Liver (tissue), 8 donors: ENCODE measurements at regions not wholly inside any gene's neighbourhood (a gene's known extent, or its start where the extent isn't known, plus 50 kb on each side); places are given as distances from the start of the nearest gene placed in this dataset.

ENCODE experiments used
- DNase-seq: peaks from one replicate; pipeline ENCODE4 v3.0.0-alpha.2; 2017; ENCODE audit warnings: low spot score
- H3K27ac ChIP-seq, 2 donors: one replicate each; pipeline ENCODE4 v1.7.0; 2013; ENCODE audit warnings: inconsistent platforms in 2 of 2, low read length in 2 of 2, control low read depth in 1 of 2, low read depth in 1 of 2, mild to moderate bottlenecking in 1 of 2
- H3K27me3 ChIP-seq, 4 donors: one replicate each; pipeline versions ENCODE4 v1.6.1 to v1.7.0; 2013; ENCODE audit warnings: low read length in 3 of 4, inconsistent platforms in 1 of 4, mild to moderate bottlenecking in 1 of 4, moderate library complexity in 1 of 4; ENCODE audit not compliant: control insufficient read depth in 4 of 4, insufficient read depth in 4 of 4
- H3K36me3 ChIP-seq, 4 donors: one replicate each; pipeline versions ENCODE4 v1.6.1 to v1.7.0; 2013; ENCODE audit warnings: low read length in 3 of 4, mild to moderate bottlenecking in 3 of 4, low read depth in 1 of 4, moderate library complexity in 1 of 4; ENCODE audit not compliant: control insufficient read depth in 4 of 4, insufficient read depth in 3 of 4
- H3K4me1 ChIP-seq, 4 donors: one replicate each; pipeline versions ENCODE4 v1.6.1 to v1.7.0; 2013; ENCODE audit warnings: low read length in 3 of 4, mild to moderate bottlenecking in 3 of 4, moderate library complexity in 1 of 4; ENCODE audit not compliant: control insufficient read depth in 4 of 4, insufficient read depth in 4 of 4
- H3K4me3 ChIP-seq, 3 donors: one replicate each; pipeline versions ENCODE4 v1.6.1 to v1.7.0; 2013; ENCODE audit warnings: low read length in 3 of 3, control low read depth in 1 of 3, low read depth in 1 of 3, mild to moderate bottlenecking in 1 of 3
- H3K9ac ChIP-seq, 2 donors: one replicate each; pipeline ENCODE4 v1.7.0; 2013; ENCODE audit warnings: low read length in 2 of 2, mild to moderate bottlenecking in 2 of 2, moderate library complexity in 2 of 2, control low read depth in 1 of 2, low read depth in 1 of 2
- H3K9me3 ChIP-seq, 4 donors: one replicate each; pipeline versions ENCODE4 v1.6.1 to v1.7.0; 2013; ENCODE audit warnings: low read length in 3 of 4; ENCODE audit not compliant: control insufficient read depth in 4 of 4
- ATF3 ChIP-seq: IDR thresholded peaks from 2 replicates; pipeline ENCODE4 v1.6.1; 2016; ENCODE audit warnings: antibody characterized with exemption
- CTCF ChIP-seq: fragments of 150-350 bp; IDR thresholded peaks from 2 replicates; pipeline ENCODE4 v1.5.1; 2017; ENCODE audit warnings: improper control_type of control experiment, low read depth, low read length; ENCODE audit not compliant: missing input control
- EGR1 ChIP-seq, 2 donors: IDR thresholded peaks; 2 replicates each; pipeline ENCODE4 v1.6.1; 2016 to 2018; ENCODE audit warnings: antibody characterized with exemption in 2 of 2, low read depth in 2 of 2
- FOXA1 ChIP-seq: IDR thresholded peaks from 2 replicates; pipeline ENCODE4 v1.6.1; 2016; ENCODE audit warnings: antibody characterized with exemption
- FOXA2 ChIP-seq: IDR thresholded peaks from 2 replicates; pipeline ENCODE4 v1.6.1; 2016; ENCODE audit warnings: antibody characterized with exemption
- GABPA ChIP-seq, 2 donors: IDR thresholded peaks in 1 of 2; conservative IDR thresholded peaks in 1 of 2; 2 replicates each; pipeline ENCODE4 v1.6.1; 2016; ENCODE audit warnings: antibody characterized with exemption in 2 of 2, mild to moderate bottlenecking in 1 of 2, moderate library complexity in 1 of 2
- HNF4A ChIP-seq, 2 donors: conservative IDR thresholded peaks; 2 replicates each; pipeline ENCODE4 v1.6.1; 2016; ENCODE audit warnings: antibody characterized with exemption in 2 of 2, mild to moderate bottlenecking in 2 of 2
- HNF4G ChIP-seq: IDR thresholded peaks from 2 replicates; pipeline ENCODE4 v1.6.1; 2016; ENCODE audit warnings: antibody characterized with exemption
- JUND ChIP-seq, 2 donors: IDR thresholded peaks; 2 replicates each; pipeline ENCODE4 v1.6.1; 2016; ENCODE audit warnings: antibody characterized with exemption in 2 of 2
- MAX ChIP-seq: IDR thresholded peaks from 2 replicates; pipeline ENCODE4 v1.6.1; 2016; ENCODE audit warnings: antibody characterized with exemption
- NR2F2 ChIP-seq: IDR thresholded peaks from 2 replicates; pipeline ENCODE4 v1.6.1; 2016; ENCODE audit warnings: antibody characterized with exemption
- RAD21 ChIP-seq, 2 donors: IDR thresholded peaks; 2 replicates each; pipeline ENCODE4 v1.6.1; 2016; ENCODE audit warnings: antibody characterized with exemption in 2 of 2, mild to moderate bottlenecking in 2 of 2
- REST ChIP-seq: IDR thresholded peaks from 2 replicates; pipeline ENCODE4 v1.6.1; 2016; ENCODE audit warnings: antibody characterized with exemption, mild to moderate bottlenecking
- RXRA ChIP-seq, 2 donors: IDR thresholded peaks; 2 replicates each; pipeline ENCODE4 v1.6.1; 2017 to 2018; ENCODE audit warnings: antibody characterized with exemption in 2 of 2, mild to moderate bottlenecking in 1 of 2
- SP1 ChIP-seq: IDR thresholded peaks from 2 replicates; pipeline ENCODE4 v1.6.1; 2018; ENCODE audit warnings: antibody characterized with exemption, mild to moderate bottlenecking
- TAF1 ChIP-seq: conservative IDR thresholded peaks from 2 replicates; pipeline ENCODE4 v1.6.1; 2016; ENCODE audit warnings: antibody characterized with exemption, mild to moderate bottlenecking
- YY1 ChIP-seq: IDR thresholded peaks from 2 replicates; pipeline ENCODE4 v1.6.1; 2016; ENCODE audit warnings: antibody characterized with exemption, mild to moderate bottlenecking
- WGBS: extraction: QIAGEN DNeasy Blood & Tissue Kit; methylation state at CpG from one replicate; pipeline ENCODE4 v1.1.7; 2013; 5-methylcytosine and 5-hydroxymethylcytosine counted together
- TF ChIP-seq, protein P1 (sequence below): IDR thresholded peaks from 2 replicates; pipeline ENCODE4 v1.6.1; 2016; ENCODE audit warnings: antibody characterized with exemption
- donor health status: healthy.
- donor health status: healthy.
- donor health status: healthy.
- donor health status: healthy.
- donor health status: healthy.

DNA sequence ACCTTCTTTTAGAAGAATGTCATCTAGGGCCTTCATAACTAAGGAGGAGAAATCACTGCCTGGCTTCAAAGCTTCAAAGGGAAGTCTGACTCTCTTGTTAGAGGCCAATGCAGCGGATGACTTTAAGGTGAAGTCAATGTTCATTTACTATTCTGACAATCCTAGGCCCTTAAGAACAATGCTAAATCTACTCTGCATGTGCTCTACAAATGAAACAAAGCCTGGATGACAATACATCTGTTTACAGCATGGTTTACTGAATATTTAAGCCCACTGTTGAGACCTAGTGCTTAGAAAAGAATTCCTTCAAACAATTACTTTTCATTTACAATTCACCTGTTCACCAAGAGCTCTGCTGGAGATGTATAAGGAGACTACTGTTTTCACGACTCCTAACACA lies 160.4 kb upstream of the EPHA3 start:
- H3K27me3 ChIP-seq: no peaks in the 10 kb centered on the region
- H3K4me3 ChIP-seq: no peak overlapping the region
- no peak for DNase-seq
- no peak overlapping the region for H3K9ac ChIP-seq
- no peak for TF ChIP-seq RAD21 (IDR thresholded peaks at IDR 0.05)
- H3K27ac ChIP-seq: no peak overlapping the region
- no peaks in the 10 kb centered on the region for H3K9me3 ChIP-seq
- WGBS: 69% methylated on average over 2 of the region's 2 CpGs
- no peaks in the 10 kb centered on the region for H3K36me3 ChIP-seq
- no peaks in the 10 kb centered on the region for H3K4me1 ChIP-seq

- no peaks in the 10 kb centered on the region for H3K4me1 ChIP-seq
- TF ChIP-seq FOXA1 (no peak), FOXA2 (no peak), RAD21 (IDR thresholded peaks at IDR 0.05) (no peak)
- 61% methylated on average over 4 of the region's 4 CpGs for WGBS
- H3K9me3 ChIP-seq: no peaks in the 10 kb centered on the region
- no peak overlapping the region for H3K27ac ChIP-seq
- H3K36me3 ChIP-seq: no peaks in the 10 kb centered on the region
- DNase-seq: no peak
- peaks cover 0 to under 1% (median 0%) of the 10 kb centered on the region in 4 donors for H3K27me3 ChIP-seq
- no peak overlapping the region for H3K4me3 ChIP-seq
- no peak overlapping the region for H3K9ac ChIP-seq
Observed at GRCh38 chr3:88954853-88955252, 152.6 kb upstream of the EPHA3 start.

- 80% methylated on average over 8 of the region's 8 CpGs for WGBS
- Histone ChIP-seq H3K4me3 (no peak overlapping the region), H3K27ac (no peak overlapping the region), H3K4me1 (no peaks in the 10 kb centered on the region), H3K9ac (no peak overlapping the region), H3K36me3 (no peaks in the 10 kb centered on the region), H3K27me3 (peaks cover 0 to 2% (median 0%) of the 10 kb centered on the region in 4 donors), H3K9me3 (no peaks in the 10 kb centered on the region)
- no peak for DNase-seq
- no peak for TF ChIP-seq HNF4A (conservative IDR thresholded peaks at IDR 0.05)
- no peak for TF ChIP-seq RXRA (IDR thresholded peaks at IDR 0.05)
- no peak for TF ChIP-seq JUND (IDR thresholded peaks at IDR 0.05)
- no peak for TF ChIP-seq YY1
- no peak for TF ChIP-seq RAD21 (IDR thresholded peaks at IDR 0.05)
- no peak for TF ChIP-seq CTCF
- TF ChIP-seq SP1: no peak
- no peak for TF ChIP-seq ATF3
- no peak for TF ChIP-seq FOXA1
- no peak for TF ChIP-seq HNF4G
- no peak for TF ChIP-seq TAF1
- no peak for TF ChIP-seq EGR1 (IDR thresholded peaks at IDR 0.05; ENCODE audit: low read depth in 2 of 2)
- no peak for TF ChIP-seq REST
- TF ChIP-seq NR2F2: no peak
- no peak for TF ChIP-seq GABPA (IDR thresholded peaks at IDR 0.05 in 1 of 2, conservative IDR thresholded peaks at IDR 0.05 in 1 of 2)
- TF ChIP-seq, protein P1, sequence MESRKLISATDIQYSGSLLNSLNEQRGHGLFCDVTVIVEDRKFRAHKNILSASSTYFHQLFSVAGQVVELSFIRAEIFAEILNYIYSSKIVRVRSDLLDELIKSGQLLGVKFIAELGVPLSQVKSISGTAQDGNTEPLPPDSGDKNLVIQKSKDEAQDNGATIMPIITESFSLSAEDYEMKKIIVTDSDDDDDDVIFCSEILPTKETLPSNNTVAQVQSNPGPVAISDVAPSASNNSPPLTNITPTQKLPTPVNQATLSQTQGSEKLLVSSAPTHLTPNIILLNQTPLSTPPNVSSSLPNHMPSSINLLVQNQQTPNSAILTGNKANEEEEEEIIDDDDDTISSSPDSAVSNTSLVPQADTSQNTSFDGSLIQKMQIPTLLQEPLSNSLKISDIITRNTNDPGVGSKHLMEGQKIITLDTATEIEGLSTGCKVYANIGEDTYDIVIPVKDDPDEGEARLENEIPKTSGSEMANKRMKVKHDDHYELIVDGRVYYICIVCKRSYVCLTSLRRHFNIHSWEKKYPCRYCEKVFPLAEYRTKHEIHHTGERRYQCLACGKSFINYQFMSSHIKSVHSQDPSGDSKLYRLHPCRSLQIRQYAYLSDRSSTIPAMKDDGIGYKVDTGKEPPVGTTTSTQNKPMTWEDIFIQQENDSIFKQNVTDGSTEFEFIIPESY: no peak
- TF ChIP-seq FOXA2: no peak
- TF ChIP-seq MAX: no peak
Observed at GRCh38 chr3:88955274-88955673, 152.1 kb upstream of the EPHA3 start.
